ENCODE measurements at regions not wholly inside any gene's neighbourhood (a gene's known extent, or its start where the extent isn't known, plus 50 kb on each side); places are given as distances from the start of the nearest gene placed in this dataset.
"Not testable (repeated sequence)": the region's sequence is repeated elsewhere in the genome, so short reads cannot be mapped to it uniquely, and the experiment has no call there.

- DNase-seq = no peak
These were observed 591.4 kb upstream of the PCDH10 start for GRCh38 chr4:132557660-132558059.

- no peak for DNase-seq
These were observed 584.2 kb upstream of the PCDH10 start for GRCh38 chr4:132564920-132565319.

GRCh38 chr4:132565542-132565941 is 583.6 kb upstream of the PCDH10 start:
- DNase-seq = no peak

DNA sequence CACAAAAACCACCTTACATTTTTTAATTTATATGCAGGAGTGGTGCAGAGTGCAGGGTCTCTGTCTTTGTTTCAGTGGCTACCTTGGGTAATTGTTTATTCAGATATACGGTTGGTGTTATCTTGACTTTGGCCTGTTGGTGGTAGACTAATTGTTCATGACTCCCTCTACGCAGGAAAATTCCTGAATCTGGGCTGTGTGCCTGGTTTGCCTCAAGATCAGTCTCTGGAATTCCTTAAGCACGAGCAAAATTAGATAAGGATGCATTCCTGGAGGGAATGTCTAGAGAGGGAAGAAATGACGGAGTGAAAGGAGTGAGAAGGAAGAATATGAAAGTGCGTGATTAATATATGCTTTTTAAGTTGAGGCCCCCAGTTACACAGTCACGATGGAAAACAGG is 576.9 kb upstream of the PCDH10 start:
- no peak for DNase-seq

GRCh38 chr4:132587626-132588025 is 561.5 kb upstream of the PCDH10 start:
- no peak for DNase-seq

- no peak for DNase-seq
These were observed 556.8 kb upstream of the PCDH10 start for GRCh38 chr4:132592340-132592739.

GRCh38 chr4:132592850-132593249 is 556.2 kb upstream of the PCDH10 start:
- DNase-seq = no peak

GRCh38 chr4:132593717-132594400 is 555.2 kb upstream of the PCDH10 start:
- DNase-seq = no peak

- DNase-seq = no peak
These were observed 552.9 kb upstream of the PCDH10 start for GRCh38 chr4:132596186-132596585.

DNA sequence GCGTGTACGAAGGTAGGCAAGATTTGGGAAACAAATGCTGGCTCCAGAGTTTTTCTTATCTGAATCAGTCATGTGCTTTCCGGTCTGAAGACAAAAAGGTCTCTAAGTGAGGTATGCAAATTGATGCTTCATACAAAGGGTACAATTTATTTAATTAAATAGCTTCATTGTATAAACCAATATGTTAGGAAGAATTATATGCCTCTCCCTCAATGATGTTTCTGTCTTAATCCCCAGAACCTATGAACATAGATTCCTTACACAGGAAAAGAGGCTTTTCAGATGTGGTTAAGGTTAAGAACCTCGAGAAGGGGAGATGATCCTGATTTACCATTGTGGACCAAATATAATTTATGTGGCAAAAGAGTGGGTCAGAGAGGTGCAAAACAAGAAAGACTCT is 543.5 kb upstream of the PCDH10 start:
- DNase-seq = no peak

DNA sequence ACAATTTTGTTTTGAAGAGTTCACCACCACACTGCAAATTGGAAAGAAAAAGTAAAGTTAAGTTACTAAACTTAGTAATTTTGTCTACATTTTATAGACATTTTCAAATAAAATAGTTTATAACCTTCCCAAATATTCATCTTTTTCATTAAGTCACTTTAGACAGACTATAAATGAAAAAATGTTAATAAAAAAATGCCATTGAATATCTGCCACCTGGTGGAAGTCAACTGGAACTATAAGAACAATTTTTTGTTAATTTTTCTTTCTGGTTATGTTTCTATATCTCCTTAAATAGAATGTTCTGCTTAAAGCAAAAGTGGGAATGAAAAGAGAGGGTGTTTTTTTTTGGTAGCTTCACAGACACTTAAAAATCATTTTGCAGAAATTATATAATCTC is 534.4 kb upstream of the PCDH10 start:
- DNase-seq = no peak

DNA sequence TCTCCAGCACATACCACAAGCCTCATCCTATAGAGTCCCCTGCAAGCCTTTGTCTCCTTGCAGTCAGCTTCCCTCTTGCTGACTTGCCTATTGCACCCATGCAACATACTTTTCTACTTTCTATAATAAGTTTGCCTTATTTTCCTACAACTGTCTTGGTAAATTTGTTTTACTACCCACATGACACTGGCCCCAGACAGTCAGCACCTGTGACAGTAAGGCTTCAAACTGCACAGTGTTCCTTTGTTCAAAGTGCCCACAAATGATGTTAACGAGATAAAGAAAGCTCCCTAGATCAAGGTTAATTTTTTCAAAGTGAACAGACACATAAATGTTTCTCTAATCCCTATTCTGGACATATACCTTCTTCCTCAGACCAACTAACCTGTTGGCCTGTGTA is 529.1 kb upstream of the PCDH10 start:
- no peak for DNase-seq

- DNase-seq = peak; percentile 10
These were observed 506.9 kb upstream of the PCDH10 start for GRCh38 chr4:132642016-132642817.

GRCh38 chr4:132646186-132646585 is 502.9 kb upstream of the PCDH10 start:
- DNase-seq = no peak

DNA sequence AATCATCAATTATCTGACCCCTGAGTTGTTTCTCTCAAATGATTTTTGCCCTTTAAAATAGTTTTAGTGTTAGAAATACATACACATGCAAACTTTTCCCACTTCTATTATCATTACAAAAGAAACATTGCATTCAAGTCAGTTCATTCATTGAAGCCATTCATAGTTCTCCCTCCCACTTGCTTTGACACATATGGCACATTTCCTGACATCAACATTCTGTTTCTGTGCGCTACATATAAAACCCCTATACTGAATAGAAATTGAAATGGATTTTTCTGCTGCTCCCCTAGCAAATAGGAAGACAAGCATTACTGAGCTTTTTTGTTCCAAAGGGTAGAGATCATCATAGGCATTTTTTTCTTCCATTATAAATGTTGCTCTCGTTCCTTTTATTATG is 497.9 kb upstream of the PCDH10 start:
- DNase-seq = no peak

DNA sequence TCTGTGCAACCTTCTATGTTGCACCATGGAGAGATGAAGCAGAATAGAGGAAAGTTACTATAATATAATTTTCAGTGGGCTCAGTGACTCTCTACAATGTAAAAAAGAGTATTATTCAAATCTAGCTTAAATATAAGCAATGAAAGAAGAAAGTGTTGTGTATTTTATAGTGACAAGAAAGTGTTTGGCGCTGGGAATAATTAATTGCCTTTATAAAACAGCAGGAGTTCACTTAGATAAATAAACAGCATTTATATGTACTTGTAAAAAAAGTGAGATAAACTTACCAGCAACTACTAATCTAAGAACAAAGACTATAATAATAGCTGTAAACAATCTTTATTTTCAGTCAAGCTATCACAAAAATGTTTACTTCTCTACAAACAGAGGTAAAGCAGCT is 488.9 kb upstream of the PCDH10 start:
- no peak for DNase-seq

GRCh38 chr4:132662456-132662855 is 486.6 kb upstream of the PCDH10 start:
- no peak for DNase-seq

GRCh38 chr4:132669786-132670185 is 479.3 kb upstream of the PCDH10 start:
- no peak for DNase-seq

- DNase-seq = no peak
These were observed 478.5 kb upstream of the PCDH10 start for GRCh38 chr4:132670557-132670956.

GRCh38 chr4:132683957-132684356 is 465.1 kb upstream of the PCDH10 start:
- no peak for DNase-seq

GRCh38 chr4:132691026-132691425 is 458.1 kb upstream of the PCDH10 start:
- no peak for DNase-seq

- no peak for DNase-seq
These were observed 457.4 kb upstream of the PCDH10 start for GRCh38 chr4:132691668-132692067.

GRCh38 chr4:132694775-132695174 is 454.3 kb upstream of the PCDH10 start:
- DNase-seq = no peak

- not testable (repeated sequence) for DNase-seq
These were observed 451.6 kb upstream of the PCDH10 start for GRCh38 chr4:132697505-132697904.

GRCh38 chr4:132707955-132708354 is 441.1 kb upstream of the PCDH10 start:
- DNase-seq = no peak

Data from NCI-H446 treated with DMSO at 0.1 percent for 48 hours (cell line).